Transverse colon (tissue), 4 donors: ENCODE measurements at regions not wholly inside any gene's neighbourhood (a gene's known extent, or its start where the extent isn't known, plus 50 kb on each side); places are given as distances from the start of the nearest gene placed in this dataset.

Experiments used
- CTCF ChIP-seq, 5 experiments: fragments of 200-600 bp in 3 of 5; fragments of 450-650 bp in 2 of 5; sonication (generic) in 3 of 5; IDR thresholded peaks; 1 replicate in 2 of 5; 2 replicates in 3 of 5; pipeline ENCODE4 v1.5.1; 2016 to 2017; ENCODE audit warnings: antibody characterized with exemption in 5 of 5, inconsistent platforms in 3 of 5, mild to moderate bottlenecking in 2 of 5, moderate library complexity in 1 of 5
- POLR2AphosphoS5 ChIP-seq, 3 donors: sonication (generic); formaldehyde crosslinking; IDR thresholded peaks; one replicate each; pipeline ENCODE4 v1.6.1; 2016; ENCODE audit warnings: antibody characterized with exemption in 3 of 3

DNA sequence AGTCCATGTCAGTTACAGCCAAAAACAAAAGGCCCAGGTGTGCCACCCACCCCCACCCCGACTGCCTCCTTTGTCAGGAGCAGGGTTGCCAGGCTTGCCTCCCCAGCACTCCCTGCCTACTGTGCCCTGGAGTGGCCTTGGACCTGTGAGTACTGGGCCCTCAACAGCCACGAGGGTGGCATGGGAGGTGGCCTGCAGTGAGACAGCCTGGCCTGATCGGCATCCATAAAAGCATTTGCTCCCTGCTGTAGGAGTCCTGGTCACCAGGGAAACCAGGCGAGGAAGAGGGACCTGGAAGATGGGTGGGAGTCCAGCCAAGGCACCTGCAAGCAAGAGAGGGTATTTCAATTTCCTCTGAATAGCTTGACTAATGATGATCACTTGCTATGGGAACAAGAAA lies 56.4 kb upstream of the KCNMB2 start:
- TF ChIP-seq CTCF (IDR thresholded peaks at IDR 0.05) (no peak), POLR2AphosphoS5 (IDR thresholded peaks at IDR 0.05) (no peak)
